GM23248 (cell line): ENCODE measurements at regions not wholly inside any gene's neighbourhood (a gene's known extent, or its start where the extent isn't known, plus 50 kb on each side); places are given as distances from the start of the nearest gene placed in this dataset.
"Not testable (repeated sequence)": the region's sequence is repeated elsewhere in the genome, so short reads cannot be mapped to it uniquely, and the experiment has no call there.

Experiments used
- DNase-seq: peaks from one replicate; pipeline ENCODE4 v3.0.0-alpha.2; 2015
- H2AFZ ChIP-seq: fragments of 200-600 bp; sonication (generic); 2 replicates; pipeline ENCODE4 v1.6.1; 2016; ENCODE audit warnings: antibody characterized with exemption
- H3F3A ChIP-seq: fragments of 200-600 bp; sonication (generic); 2 replicates; pipeline ENCODE4 v1.6.1; 2016; ENCODE audit warnings: mild to moderate bottlenecking, antibody characterized with exemption, mixed run types; ENCODE audit not compliant: insufficient read depth
- H3K27ac ChIP-seq: fragments of 200-600 bp; sonication (generic); 2 replicates; pipeline ENCODE4 v1.5.1; 2016; ENCODE audit warnings: mild to moderate bottlenecking
- H3K27me3 ChIP-seq: fragments of 200-600 bp; sonication (generic); replicated peaks from 2 replicates; pipeline ENCODE4 v1.6.1; 2016; ENCODE audit warnings: mild to moderate bottlenecking; ENCODE audit not compliant: insufficient read depth
- H3K36me3 ChIP-seq: fragments of 200-600 bp; sonication (generic); 2 replicates; pipeline ENCODE4 v1.6.1; 2016; ENCODE audit warnings: low read depth, mild to moderate bottlenecking
- H3K4me1 ChIP-seq: fragments of 200-600 bp; sonication (generic); 2 replicates; pipeline ENCODE4 v1.6.1; 2016; ENCODE audit warnings: mild to moderate bottlenecking; ENCODE audit not compliant: insufficient read depth
- H3K4me2 ChIP-seq: fragments of 200-600 bp; sonication (generic); one replicate; pipeline ENCODE4 v1.6.1; 2016; ENCODE audit warnings: mild to moderate bottlenecking; ENCODE audit not compliant: unreplicated experiment
- H3K4me3 ChIP-seq: fragments of 200-600 bp; sonication (generic); 2 replicates; pipeline ENCODE4 v1.5.1; 2016; ENCODE audit warnings: mild to moderate bottlenecking
- H3K79me2 ChIP-seq: fragments of 200-600 bp; sonication (generic); 2 replicates; pipeline ENCODE4 v1.6.1; 2016; ENCODE audit warnings: mild to moderate bottlenecking; ENCODE audit not compliant: insufficient read depth
- H3K9ac ChIP-seq: fragments of 200-600 bp; sonication (generic); 2 replicates; pipeline ENCODE4 v1.6.1; 2016; ENCODE audit warnings: mild to moderate bottlenecking
- H3K9me2 ChIP-seq: fragments of 200-600 bp; sonication (generic); 2 replicates; pipeline ENCODE4 v1.6.1; 2016; ENCODE audit warnings: mixed run types, mild to moderate bottlenecking, moderate library complexity; ENCODE audit not compliant: insufficient read depth
- H3K9me3 ChIP-seq: fragments of 200-600 bp; sonication (generic); one replicate; pipeline ENCODE4 v1.6.1; 2017; ENCODE audit warnings: low read depth
- H4K20me1 ChIP-seq: fragments of 200-600 bp; sonication (generic); 2 replicates; pipeline ENCODE4 v1.6.0; 2016; ENCODE audit not compliant: insufficient read depth
- EZH2 ChIP-seq: fragments of 200-600 bp; sonication (generic); IDR thresholded peaks from 2 replicates; pipeline ENCODE4 v1.6.1; 2018; ENCODE audit warnings: antibody characterized with exemption, mild to moderate bottlenecking; ENCODE audit not compliant: insufficient read depth, poor library complexity, severe bottlenecking
- EZH2phosphoT487 ChIP-seq: fragments of 200-600 bp; sonication (generic); IDR thresholded peaks from 2 replicates; pipeline ENCODE4 v1.6.1; 2018; ENCODE audit warnings: antibody characterized with exemption, moderate library complexity, mild to moderate bottlenecking, low read depth; ENCODE audit not compliant: insufficient read depth
- WGBS, 2 experiments: methylation state at CpG; one replicate each; pipeline ENCODE4 v1.1.6; 2015 to 2017; ENCODE audit warnings: low lambda C conversion rate in 2 of 2, low coverage in 1 of 2; ENCODE audit errors: missing lambda C conversion rate in 2 of 2; 5-methylcytosine and 5-hydroxymethylcytosine counted together
- in situ Hi-C: fragments of 300-500 bp; cut with MboI; formaldehyde crosslinking; loops from 2 replicates; pipeline ENCODE4 v1.15.0; 2020

DNA sequence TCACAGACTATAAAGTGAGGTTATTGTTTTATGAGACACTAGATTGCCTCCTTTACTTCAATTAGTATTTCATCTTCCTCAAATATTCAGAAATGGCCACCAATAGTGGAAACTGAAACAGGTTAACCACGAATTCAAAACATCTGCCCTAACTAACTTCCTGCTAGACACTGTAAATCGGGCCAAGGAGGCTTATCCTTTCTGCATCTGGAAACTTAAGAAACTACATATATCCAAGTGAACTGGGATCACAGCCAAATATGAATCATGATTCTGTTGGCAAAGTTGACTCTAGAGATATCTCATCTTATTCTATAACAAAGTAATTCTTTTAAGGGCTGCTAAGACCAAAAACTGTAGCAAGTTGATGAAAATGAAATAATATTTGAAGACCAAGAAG lies 136.6 kb upstream of the ZC3H15 start:
- TF ChIP-seq EZH2 (no peak), EZH2phosphoT487 (no peak)
- peak; percentile 80 for DNase-seq
- WGBS, 2 experiments = 19 to 31% methylated on average over 2 of the region's 2 CpGs
- no peaks in the 10 kb centered on the region for H3K79me2 ChIP-seq
- H3K9me2 ChIP-seq = no peaks in the 10 kb centered on the region
- peaks cover 10% of the 10 kb centered on the region; the same call in 1 of the 2 replicates for H3K4me1 ChIP-seq
- H2AFZ ChIP-seq = no peak overlapping the region
- H3K27me3 ChIP-seq = no peaks in the 10 kb centered on the region
- no peaks in the 10 kb centered on the region for H4K20me1 ChIP-seq
- in situ Hi-C loops = no loop called here
- peak overlapping the region; percentile 30; the same call in 1 of the 2 replicates for H3K4me3 ChIP-seq
- peak overlapping the region; percentile 8 for H3K4me2 ChIP-seq
- no peaks in the 10 kb centered on the region for H3K36me3 ChIP-seq
- no peaks in the 10 kb centered on the region for H3F3A ChIP-seq
- H3K9ac ChIP-seq = no peak overlapping the region
- H3K27ac ChIP-seq = no peak overlapping the region
- no peaks in the 10 kb centered on the region for H3K9me3 ChIP-seq

DNA sequence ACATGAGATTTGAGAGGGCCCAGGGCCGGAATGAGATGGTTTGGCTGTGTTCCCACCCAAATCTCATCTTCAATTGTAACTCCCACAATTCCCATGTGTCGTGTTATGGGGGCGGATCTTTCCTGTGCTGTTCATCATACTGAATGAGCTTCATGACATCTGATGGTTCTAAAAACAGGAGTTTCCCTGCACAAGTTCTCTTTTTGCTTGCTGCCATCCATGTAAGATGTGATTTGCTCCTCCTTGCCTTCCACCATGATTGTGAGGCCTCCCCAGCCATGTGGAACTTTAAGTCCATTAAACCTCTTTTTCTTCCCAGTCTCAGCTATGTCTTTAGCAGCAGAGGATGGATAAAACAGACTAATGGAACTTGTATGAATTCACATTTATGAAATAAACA lies 131.9 kb upstream of the ZC3H15 start:
- in situ Hi-C loops, H3K9ac ChIP-seq, H3K36me3 ChIP-seq, H3K4me1 ChIP-seq, H3K79me2 ChIP-seq, H3K9me2 ChIP-seq, H2AFZ ChIP-seq, H3K27ac ChIP-seq, H3K4me3 ChIP-seq, H3F3A ChIP-seq, DNase-seq, H3K9me3 ChIP-seq, H4K20me1 ChIP-seq, H3K4me2 ChIP-seq, H3K27me3 ChIP-seq: not testable (repeated sequence)
- WGBS, 2 experiments = 76 to 77% methylated on average over 3 of the region's 3 CpGs

DNA sequence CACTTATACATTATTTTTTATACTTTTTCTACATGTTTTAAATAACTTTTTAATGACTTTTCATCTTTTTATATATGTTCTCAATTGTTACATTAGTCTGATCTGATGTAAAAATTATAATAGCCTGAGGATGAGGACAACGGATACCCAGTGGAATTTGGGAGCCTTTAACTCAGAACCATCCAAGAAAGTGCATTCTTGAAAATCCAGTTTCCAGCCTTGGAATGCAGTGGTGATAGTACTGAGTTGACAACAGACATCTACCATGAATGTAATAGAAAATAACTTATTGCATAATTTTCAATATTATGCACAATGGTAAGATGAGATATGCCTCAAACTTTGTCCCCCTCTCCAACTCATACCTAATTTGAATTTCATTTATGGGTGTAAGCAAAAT lies 120.7 kb upstream of the ZC3H15 start:
- no peaks in the 10 kb centered on the region for H3K9me2 ChIP-seq
- no peak overlapping the region for H3K4me2 ChIP-seq
- no peaks in the 10 kb centered on the region for H3K4me1 ChIP-seq
- no peaks in the 10 kb centered on the region for H4K20me1 ChIP-seq
- TF ChIP-seq EZH2 (no peak), EZH2phosphoT487 (no peak)
- no peak for DNase-seq
- no peak overlapping the region for H3K4me3 ChIP-seq
- WGBS, 2 experiments = 81 to 88% methylated on average over 1 of the region's 1 CpG
- no peaks in the 10 kb centered on the region for H3K9me3 ChIP-seq
- H3K36me3 ChIP-seq = no peaks in the 10 kb centered on the region
- no peaks in the 10 kb centered on the region for H3K79me2 ChIP-seq
- H3F3A ChIP-seq = no peaks in the 10 kb centered on the region
- in situ Hi-C loops = no loop called here
- no peak overlapping the region for H3K27ac ChIP-seq
- H3K27me3 ChIP-seq = no peaks in the 10 kb centered on the region
- H3K9ac ChIP-seq = no peak overlapping the region
- H2AFZ ChIP-seq = no peak overlapping the region

DNA sequence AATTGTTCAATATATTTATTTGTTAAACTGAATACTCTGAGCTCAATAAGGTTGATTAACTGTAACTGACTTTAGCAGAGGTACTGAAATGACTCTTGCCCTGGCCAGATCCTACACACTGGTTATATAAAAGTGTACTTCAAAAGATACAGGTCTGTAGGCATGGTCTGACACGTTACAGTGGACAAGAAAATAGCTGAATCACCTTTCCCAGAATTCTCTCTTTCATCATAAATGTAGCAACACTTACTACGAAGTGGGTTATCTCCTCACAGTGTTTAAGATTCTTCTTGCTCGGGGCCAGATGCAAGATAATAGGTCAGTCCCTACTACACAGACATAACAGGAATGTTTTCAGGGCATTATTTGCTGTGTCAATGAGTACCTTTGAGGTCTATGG lies 107.0 kb upstream of the ZC3H15 start:
- Histone ChIP-seq H3K27me3 (no peaks in the 10 kb centered on the region), H3K4me2 (no peak overlapping the region), H3K9me3 (no peaks in the 10 kb centered on the region), H3K79me2 (no peaks in the 10 kb centered on the region), H2AFZ (no peak overlapping the region), H3K4me1 (no peaks in the 10 kb centered on the region), H3K9ac (no peak overlapping the region), H3K4me3 (no peak overlapping the region), H3K27ac (no peak overlapping the region), H4K20me1 (no peaks in the 10 kb centered on the region), H3K36me3 (no peaks in the 10 kb centered on the region), H3F3A (no peaks in the 10 kb centered on the region), H3K9me2 (no peaks in the 10 kb centered on the region)
- TF ChIP-seq EZH2 (no peak), EZH2phosphoT487 (no peak)
- 52 to 60% methylated on average over 3 of the region's 3 CpGs for WGBS, 2 experiments
- in situ Hi-C loops = no loop called here
- no peak for DNase-seq

DNA sequence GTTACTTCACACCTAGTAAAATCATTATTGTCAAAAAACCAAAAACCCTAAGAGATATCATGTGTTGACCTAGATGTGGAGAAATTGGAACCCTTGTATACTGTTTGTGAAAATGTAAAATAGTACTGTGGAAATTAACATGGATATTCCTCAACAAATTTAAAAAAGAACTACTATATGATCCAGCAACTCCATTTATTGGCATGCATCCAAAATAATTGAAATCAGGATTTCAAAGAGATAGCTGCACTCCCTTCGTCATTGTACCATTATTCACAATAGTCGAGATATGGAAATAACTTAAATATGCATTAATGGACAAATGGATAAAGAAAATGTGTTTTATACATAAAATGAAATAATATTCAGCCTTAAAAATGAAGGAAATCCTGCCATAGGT lies 105.3 kb upstream of the ZC3H15 start:
- in situ Hi-C loops = no loop called here
- Histone ChIP-seq H3K27ac (no peak overlapping the region), H3K79me2 (no peaks in the 10 kb centered on the region), H3K9me2 (no peaks in the 10 kb centered on the region), H3K9ac (no peak overlapping the region), H4K20me1 (no peaks in the 10 kb centered on the region), H3F3A (no peaks in the 10 kb centered on the region), H3K36me3 (no peaks in the 10 kb centered on the region), H3K4me1 (no peaks in the 10 kb centered on the region), H3K9me3 (no peaks in the 10 kb centered on the region), H3K4me3 (no peak overlapping the region), H3K4me2 (no peak overlapping the region), H2AFZ (no peak overlapping the region), H3K27me3 (no peaks in the 10 kb centered on the region)
- no peak for DNase-seq
- WGBS, 2 experiments = 91% methylated on average over 2 of the region's 2 CpGs
- TF ChIP-seq EZH2 (no peak), EZH2phosphoT487 (no peak)
